Activated CD4-positive, alpha-beta T cell treated with anti-CD3 and anti-CD28 coated beads for 24 hours (primary cell): ENCODE measurements at regions not wholly inside any gene's neighbourhood (a gene's known extent, or its start where the extent isn't known, plus 50 kb on each side); places are given as distances from the start of the nearest gene placed in this dataset.
"Not testable (repeated sequence)": the region's sequence is repeated elsewhere in the genome, so short reads cannot be mapped to it uniquely, and the experiment has no call there.

Experiments
- DNase-seq, 2 donors: peaks; one replicate each; pipeline ENCODE4 v3.0.0-alpha.2; 2020; ENCODE audit warnings: low read depth in 2 of 2

DNA sequence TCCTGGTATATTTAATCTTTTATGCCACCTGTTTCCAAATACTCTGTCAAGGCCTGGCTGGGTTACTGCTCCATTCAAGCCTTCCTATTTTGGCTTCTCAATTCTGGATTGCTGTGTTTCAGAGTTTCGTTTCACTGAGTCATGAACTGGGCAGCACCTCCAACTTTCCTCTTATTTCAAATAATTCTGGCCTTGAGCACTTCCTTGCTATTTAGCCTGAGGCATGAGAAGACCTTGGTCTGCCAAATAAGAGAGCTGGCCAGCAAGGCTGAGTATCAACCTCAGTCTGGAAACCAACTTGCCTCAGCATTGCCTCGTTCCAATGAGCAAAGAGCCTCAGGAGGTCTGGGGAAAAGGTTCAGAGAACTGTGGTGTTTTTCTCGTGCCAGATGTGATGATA is 66.6 kb downstream of the TNFAIP3 start:
- DNase-seq: no peak

DNA sequence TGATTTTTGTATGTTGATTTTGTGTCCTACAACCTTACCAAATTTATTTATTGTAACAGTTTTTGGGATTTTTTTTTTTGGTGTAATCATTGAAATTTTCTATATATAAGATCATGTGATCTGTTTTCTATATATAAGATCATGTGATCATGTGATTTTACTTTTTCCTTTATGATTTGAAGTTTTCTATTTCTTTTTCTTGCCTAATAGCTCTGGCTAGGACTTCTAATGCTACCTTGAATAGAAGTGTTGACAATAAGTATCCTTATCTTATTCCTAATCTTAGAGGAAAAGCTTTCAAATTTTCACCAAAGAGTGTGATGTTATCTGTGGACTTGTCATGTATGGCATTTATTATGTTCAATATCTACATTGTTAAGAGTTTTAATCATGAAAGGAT is 69.7 kb downstream of the TNFAIP3 start:
- DNase-seq: no peak

DNA sequence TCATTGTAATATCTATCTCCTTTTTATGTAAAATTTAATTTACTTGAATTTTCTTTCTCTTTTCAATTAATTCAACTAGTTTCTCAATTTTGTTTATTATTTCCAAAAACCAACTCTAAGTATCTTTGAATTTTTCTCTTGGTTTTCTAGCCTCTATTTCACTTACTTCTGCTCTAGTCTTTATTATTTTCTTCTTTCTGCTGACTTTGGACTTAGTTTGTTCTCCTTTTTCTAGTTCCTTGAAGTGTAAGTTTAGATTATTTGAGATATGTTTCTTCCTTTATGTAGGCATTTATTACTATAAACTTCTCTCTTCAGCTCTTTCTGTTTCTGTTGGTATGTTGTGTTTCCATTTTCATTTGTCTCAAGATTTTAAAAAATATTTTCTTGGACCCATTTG is 70.8 kb downstream of the TNFAIP3 start:
- DNase-seq: no peak

DNA sequence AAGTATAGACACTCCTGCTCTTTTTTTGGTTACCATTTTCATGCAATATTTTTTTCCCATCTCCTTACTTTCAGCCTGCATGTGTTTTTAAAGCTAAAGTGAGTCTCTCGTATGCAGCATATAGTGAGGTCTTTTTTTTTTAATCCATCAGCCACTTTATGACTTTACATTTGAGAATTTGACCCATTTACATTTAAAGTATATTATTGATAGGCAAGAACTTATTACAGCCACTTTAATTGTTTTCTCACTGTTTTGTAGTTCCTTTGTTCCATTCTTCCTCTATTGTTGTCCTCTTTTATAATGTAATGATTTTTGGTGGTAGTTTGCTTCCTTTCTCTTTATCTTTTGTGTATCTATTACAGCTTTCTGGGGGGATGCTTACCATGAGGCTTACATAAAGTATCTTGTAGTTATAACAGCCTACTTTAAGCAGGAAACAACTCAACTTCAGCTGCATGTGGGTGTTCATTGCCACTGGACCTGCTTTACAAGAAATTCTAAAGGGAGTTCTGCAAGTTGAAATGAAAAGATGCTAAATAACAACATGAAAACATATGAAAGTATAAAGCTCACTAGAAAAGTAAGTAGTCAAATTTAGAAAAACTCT is 71.8 kb downstream of the TNFAIP3 start:
- no peak for DNase-seq

DNA sequence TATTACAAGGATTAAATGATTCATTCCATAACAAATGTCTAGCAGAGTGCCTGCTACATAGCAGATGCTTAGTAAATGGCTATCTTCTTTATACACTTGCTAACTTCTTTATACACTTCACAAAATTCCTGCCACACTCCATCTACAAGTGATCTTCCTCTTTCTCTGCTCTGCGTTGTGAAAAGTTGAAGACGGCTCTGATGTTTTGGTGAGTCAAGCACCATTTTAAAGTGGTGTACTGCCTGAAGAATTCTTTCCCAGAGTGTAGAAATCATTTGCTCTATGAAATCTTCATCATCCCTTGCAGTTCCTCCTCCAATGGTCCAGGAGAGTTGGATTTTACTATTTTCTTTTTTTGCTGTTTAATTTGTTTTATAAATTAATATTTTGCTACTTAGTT is 74.9 kb downstream of the TNFAIP3 start:
- no peak for DNase-seq

DNA sequence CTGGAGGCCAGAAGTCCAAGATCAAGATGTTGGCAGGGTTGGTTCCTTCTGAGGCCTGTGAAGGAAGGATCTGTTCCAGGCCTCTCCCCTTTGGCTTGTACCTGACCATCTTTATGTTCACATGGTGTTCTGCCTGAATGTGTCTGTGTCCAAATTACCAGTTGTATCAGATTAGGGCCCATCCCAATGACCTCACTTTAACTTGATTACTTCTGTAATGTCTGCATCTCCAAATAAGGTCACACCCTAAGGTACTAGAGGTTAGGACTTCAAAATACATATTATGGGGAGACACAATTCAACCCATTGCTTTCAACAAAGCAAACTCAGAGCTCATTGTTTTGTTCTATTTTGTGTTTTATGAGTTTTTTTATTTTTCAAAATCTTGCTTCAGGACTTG is 75.7 kb downstream of the TNFAIP3 start:
- DNase-seq: no peak

DNA sequence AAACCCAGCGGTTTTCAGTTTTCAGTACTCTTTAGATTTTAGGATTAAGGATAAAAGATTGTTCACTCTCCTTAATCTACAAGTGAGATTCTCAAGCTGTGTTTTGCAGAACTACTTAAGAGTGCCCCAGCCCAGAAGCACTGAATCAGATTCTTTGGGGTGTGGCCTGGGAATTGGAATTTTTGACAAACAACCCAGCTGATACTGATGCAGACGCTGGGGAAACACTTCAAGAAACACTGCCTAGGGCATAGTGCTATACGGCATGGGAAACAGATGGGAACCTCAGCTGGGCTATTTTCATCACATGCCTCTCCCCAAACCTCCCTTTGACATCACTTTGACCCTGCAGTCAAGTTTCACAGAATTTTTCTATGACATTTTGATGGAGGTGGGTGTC is 77.3 kb downstream of the TNFAIP3 start:
- DNase-seq: not testable (repeated sequence)

DNA sequence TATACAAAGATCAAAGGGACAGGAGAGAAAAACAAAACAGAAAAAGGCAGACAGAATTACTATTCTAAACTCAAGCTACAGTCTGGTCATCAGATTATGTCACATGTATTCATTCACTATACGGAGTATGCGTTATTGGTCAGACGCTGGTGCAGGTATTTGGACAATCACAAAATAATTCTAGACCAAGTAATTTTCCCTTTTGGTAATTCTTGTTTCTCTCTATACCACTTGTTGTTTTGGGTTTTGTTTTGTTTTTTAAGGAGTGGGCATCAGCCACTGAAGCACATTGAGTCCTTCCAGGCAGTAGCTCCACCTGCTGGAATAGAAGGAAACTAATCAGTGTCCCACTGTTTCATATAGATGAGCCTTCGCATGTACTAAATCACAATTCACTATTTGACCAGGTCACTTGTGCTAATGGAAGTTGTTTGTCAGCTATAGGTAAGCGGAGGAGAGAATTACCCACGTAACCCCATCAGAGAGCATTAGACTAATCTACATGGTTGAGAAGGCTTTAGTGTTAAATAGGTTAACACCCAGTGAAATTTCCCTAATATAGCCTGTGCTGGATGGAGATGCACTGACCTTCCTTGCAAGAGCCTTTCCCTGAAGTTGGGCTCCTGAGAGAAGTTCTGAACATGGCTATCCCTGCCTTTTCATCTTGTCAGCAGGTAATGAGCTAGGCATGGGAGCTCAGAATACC is 77.9 kb downstream of the TNFAIP3 start:
- no peak for DNase-seq

DNA sequence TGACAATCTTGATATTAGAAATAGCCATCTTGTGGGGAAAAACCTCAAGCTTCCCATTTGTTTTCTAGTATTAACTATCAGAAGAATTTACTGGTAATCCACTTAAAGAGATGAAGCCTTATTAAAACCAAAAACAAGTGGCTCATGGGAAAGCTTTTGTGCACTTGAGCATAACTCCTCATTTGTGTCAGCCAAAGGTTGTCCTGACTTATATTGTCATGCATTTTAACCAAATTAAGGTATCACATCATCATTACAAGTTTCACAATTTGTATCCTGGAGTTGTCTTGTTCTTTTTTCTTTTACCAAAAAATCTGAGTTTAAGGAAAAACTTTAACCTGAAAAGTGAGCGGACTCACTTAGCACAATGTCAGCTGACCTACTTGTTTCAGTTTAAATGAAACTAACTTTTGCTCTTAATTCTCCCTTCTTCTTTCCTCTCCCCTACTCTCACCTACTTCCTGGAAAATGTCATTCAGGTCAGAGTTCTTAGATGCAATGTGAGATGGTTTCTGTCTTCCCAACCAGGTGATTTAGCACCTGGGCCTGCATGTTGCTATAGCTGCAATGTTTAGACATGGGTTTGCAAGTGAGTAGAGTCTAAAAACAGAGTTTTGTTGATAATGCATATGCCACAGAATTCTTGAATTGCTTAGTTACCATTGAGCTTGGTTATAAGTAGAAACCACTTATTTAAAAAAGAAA is 82.8 kb downstream of the TNFAIP3 start:
- DNase-seq: no peak

DNA sequence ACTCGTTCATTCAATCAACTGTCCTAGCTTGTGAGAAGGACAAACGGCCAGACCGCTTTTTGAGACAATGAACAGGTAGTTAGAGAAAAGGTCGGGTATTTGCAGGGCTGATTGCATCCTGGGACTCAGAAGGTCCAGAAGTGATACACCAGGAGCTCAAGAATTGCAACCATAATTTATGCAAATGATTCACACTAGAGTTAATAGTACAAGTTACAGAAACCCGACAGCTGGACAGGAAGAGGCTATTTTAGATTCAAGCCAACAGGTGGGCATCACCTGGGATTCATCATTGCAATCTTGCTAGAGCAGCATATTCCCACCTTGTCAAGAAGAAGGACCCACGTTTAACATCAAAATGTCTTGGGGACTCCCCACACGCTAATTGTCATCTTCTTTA is 83.5 kb downstream of the TNFAIP3 start:
- no peak for DNase-seq

DNA sequence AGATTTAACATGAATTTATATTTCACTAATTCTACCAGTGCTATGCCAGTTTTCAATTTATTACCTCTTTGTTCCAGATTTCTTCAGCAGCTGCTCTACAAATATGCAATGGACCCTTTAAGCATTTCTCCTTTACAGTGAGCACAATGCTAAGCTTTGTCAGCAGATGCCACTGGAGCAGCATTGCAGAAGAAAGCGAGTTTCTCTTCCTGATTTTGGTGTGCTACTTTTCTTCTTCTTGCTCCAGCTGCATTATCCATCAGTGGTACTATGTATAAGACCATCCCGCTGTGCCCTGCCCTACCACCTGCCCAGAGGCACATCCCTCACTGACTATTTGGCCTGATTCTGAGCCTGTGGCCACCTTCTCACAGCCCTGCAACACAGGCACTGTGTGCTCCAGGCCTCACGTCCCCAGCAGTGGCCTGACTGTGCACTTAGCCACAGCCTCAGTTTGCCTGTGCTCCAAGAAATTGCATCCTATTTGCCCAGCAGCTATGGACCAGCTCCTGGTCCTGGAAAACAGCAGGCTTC is 84.1 kb downstream of the TNFAIP3 start:
- DNase-seq: no peak

DNA sequence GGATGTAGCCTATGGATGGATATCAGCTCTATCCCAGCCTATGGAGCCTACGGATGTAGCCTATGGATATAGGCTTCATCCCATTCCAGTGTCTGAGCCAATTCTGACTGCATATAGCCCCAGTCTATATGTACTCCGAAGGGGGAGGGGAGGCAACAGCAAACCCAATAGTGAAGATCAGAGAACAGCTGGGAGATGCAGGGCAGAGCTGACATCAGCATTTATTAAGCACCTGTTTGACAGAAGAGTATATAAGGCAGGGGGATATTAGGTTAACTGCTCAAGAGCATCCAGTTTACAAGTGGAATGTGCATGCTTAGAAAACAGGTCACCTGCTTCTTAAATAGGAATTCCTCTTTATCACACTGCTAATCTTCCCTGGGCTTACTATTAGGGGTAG is 85.2 kb downstream of the TNFAIP3 start:
- DNase-seq: no peak

DNA sequence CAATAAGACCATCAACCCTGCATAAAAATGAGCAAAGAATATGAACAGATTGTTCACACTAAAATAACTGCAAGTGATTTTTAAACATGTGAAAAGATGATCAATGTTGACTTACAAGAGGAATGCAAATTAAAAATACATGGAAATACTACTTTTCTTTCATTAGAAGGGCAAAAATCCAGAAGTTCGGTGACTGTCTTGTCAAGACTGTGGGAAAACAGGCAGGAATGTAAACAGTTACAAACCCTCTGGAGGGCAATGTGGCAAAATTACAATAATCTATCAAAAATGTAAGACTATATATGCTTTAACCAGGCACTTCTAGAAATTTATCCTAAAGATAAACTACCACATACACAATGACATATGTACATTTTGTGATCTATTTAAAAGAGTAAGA is 86.7 kb downstream of the TNFAIP3 start:
- no peak for DNase-seq

DNA sequence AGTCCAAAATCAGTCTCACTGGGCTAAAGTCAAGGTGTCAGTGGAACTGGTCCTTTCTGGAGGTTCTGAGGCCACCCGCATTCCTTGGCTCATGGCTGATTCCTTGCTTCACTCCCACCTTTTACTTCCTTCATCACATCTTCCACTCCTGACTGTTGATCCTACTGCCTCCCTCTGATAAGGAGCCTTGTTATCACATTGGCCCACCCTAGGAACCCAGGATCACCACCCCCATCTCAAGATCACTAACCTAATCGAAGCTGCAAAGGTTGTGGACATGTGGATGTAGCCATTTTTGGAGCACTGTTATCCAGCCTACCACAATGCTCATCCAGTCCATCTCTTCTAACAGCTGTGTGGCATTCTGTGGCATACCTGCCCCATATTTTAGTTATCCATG is 87.2 kb downstream of the TNFAIP3 start:
- no peak for DNase-seq

DNA sequence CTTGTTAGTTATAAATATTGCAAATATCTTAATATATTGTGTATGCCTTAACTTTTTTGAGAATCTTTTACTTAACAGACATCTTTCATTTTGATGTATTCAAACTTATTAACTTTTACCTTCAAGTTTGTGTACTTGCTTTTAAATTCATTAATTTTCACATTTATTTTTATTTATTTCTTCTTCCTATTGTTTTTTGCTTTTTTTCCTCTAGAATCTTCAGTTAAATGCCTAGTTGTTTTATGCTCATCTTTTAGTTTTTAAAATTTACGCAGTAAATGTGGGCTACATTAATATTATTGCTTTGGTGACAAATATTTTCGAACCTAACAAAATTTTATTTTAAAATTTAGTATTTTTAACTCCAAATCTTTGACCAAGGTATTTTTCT is 89.0 kb downstream of the TNFAIP3 start:
- no peak for DNase-seq

DNA sequence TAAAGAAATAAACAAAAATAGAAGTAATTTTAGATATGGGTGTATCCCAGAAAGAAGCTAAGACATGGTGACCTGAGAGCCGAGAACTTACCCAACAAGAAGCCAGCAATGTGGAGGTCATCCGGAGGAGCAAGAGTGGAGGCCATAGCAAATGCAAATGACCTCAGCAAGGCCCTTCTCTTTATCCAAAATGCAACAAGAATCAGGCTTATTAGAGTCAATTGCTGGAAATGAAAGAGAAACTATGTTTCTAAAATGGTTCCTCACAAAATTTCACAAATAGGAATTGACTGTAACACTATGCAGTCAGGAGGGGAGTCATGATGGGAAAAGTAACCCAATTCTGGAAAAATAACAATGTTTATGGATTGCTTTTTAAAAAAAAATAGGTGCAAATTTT is 90.4 kb downstream of the TNFAIP3 start:
- DNase-seq: no peak

DNA sequence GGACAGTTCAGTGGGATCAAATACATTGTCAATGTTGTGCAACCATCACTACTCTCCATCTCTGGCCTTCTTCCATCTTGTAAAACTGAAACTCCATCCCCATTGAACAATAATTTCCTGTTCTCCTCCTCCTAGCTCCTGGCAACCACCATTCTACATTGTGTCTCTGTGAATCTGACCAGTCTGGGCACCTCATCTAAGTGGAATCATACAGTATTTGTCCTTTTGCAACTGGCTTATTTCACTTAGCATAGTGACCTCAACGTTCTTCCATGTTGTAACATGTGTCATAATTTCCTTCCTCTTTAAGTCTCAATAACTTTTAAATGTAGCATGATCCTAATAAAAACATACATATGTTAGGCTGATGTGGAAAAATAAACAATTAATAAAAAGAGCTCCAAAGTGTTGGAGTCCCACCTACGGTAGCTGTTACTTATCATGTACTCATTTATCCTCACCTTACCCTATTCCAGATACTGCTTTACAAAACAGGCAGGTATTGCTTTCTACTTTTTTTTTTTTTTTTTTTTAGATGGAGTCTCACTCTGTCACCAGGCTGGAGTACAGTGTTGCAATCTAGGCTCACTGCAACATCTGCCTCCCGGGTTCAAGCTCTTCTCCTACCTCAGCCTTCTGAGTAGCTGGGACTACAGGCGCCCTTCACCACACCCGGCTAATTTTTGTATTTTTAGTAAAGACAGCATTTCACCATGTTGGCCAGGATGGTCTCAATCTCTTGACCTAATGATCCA is 91.9 kb downstream of the TNFAIP3 start:
- no peak for DNase-seq

DNA sequence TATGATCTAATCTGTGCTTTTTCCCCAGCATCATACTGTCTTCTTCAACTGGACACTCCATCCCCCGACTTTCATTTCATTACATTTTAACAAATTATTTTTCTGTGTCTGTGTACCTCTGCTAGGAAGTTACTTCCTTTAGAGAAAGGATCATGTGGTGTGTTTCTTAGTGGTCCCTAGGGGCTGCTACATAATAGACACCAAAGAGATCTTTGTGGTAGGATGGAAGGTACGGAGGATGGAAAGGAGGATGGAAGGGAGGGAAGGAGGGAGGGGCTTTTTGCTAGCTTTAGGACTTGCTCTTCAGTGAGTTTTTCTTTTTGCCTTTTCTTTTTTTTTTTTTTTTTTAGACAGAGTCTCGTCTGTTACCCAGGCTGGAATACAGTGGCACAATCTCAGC is 95.7 kb downstream of the TNFAIP3 start:
- DNase-seq: no peak

DNA sequence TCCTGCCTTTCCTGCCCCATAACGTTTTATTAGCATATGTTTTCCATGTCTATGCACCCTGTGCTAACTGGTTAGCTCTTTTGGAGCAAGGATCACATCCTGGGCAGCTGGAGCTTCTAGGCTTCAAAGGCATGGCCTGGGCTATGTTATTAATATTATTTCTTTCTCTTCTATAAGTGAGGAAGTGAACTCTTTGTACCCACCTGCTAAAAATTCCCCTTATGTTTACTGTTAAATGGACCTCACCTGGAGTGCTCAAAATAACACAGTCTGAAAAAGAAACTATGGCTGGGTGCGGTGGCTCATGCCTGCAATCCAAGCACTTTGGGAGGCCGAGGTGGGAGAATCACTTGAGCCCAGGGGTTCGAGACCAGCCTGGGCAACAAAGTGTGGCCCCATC is 97.8 kb downstream of the TNFAIP3 start:
- no peak for DNase-seq

DNA sequence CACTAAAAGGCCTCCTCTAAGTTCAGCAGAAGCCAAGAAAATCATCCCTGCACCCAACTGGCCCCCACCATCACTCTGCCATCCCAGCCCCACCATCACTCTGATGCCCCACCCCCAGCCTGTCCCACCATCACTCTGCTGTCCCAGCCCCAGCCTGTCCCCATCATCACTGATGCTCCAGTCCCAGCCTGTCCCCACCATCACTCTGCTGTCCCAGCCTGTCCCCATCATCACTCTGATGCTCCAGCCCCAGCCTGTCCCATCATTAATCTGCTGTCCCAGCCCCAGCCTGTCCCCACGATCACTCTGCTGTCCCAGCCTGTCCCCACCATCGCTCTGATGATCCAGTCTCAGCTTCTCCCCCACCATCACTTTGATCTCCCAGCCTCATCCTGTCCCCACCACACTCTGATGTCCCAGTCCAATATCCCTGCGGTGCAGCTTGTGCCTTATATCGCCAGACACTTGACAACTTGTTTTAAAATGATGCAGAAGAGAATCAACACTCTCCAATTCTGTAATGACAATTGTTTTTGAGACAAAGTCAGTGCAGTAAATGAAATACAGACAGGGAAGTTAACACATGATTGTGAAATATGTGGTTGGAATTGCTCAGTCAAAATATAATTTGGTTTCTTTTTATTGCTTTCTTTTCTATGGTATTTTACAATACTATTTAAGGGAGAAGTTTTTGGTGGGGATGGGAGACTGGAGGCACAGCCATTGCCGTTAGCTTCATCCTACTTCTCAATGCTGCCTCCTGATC is 100.8 kb downstream of the TNFAIP3 start:
- DNase-seq: no peak

DNA sequence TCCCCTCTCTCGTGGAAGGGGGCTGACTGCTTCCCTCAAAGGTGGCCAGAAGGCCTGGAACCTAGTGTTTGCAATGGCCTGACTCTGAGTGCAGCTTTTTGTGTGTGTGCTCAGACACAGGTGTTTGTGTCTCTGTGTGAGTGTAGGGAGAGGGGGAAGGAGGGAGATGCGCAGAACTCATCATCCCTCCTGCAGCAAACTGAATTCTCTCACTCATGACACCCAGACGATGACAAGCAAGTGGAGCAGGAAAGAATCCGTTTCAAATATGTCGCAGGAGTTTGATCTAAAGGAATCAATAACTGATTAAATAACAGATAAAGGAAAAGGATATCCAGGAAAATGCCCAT is 101.4 kb downstream of the TNFAIP3 start:
- DNase-seq: no peak

DNA sequence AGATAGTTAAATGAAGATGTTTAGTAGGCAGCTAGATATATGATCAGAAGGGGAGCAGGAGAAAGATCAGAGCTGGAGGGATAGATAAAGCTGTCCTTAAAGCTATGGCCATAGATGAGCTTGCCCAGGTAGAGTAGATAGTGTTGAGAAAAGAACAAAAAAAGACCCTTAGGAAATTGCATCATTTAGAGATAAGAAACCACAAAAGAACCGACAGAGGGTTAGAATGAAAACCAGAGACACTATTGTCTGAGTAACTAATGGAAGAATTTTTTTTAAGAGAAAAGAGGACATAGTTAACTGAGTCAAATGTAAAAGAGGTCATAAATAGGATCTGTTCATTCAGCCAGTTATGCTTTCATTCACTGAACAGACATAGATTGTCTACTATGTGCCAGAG is 101.8 kb downstream of the TNFAIP3 start:
- DNase-seq: no peak
